GM12801 (cell line): ENCODE measurements at regions not wholly inside any gene's neighbourhood (a gene's known extent, or its start where the extent isn't known, plus 50 kb on each side); places are given as distances from the start of the nearest gene placed in this dataset.

Experiments
- CTCF ChIP-seq: IDR thresholded peaks from one replicate; pipeline ENCODE4 v1.5.1; 2011; ENCODE audit warnings: control low read depth; ENCODE audit not compliant: insufficient read length; ENCODE audit errors: extremely low read depth

GRCh38 chr9:30628915-30629567, 1755.4 kb upstream of the ACO1 start:
- no peak for TF ChIP-seq CTCF

- no peak for TF ChIP-seq CTCF
These were observed 1754.0 kb upstream of the ACO1 start for GRCh38 chr9:30630459-30630858.

- TF ChIP-seq CTCF = no peak
These were observed 1722.5 kb upstream of the ACO1 start for GRCh38 chr9:30661925-30662324.

- no peak for TF ChIP-seq CTCF
These were observed 1713.5 kb upstream of the ACO1 start for GRCh38 chr9:30670805-30671562.

- TF ChIP-seq CTCF = no peak
These were observed 1711.3 kb upstream of the ACO1 start for GRCh38 chr9:30673132-30673531.

GRCh38 chr9:30676651-30677050, 1707.8 kb upstream of the ACO1 start:
- no peak for TF ChIP-seq CTCF

- no peak for TF ChIP-seq CTCF
These were observed 1707.2 kb upstream of the ACO1 start for GRCh38 chr9:30677221-30677620.
